Thoracic aorta (tissue), 2 donors: ENCODE measurements at regions not wholly inside any gene's neighbourhood (a gene's known extent, or its start where the extent isn't known, plus 50 kb on each side); places are given as distances from the start of the nearest gene placed in this dataset.

Experiments
- ATAC-seq: fragments of 150-250 bp; one replicate; pipeline ENCODE4 v1.8.0; 2017; ENCODE audit warnings: low read depth; ENCODE audit not compliant: insufficient number of reproducible peaks, low FRiP score
- DNase-seq: peaks from one replicate; pipeline ENCODE4 v3.0.0-alpha.2; 2020; ENCODE audit warnings: low spot score
- H3K27ac ChIP-seq, 2 donors: fragments of 200-600 bp; sonication (generic); 1 replicate in 1 of 2; 2 replicates in 1 of 2; pipeline ENCODE4 v1.5.1; 2016; ENCODE audit warnings: mild to moderate bottlenecking in 2 of 2, moderate library complexity in 2 of 2
- H3K27me3 ChIP-seq: fragments of 200-600 bp; sonication (generic); replicated peaks from 2 replicates; pipeline ENCODE4 v1.6.0; 2016; ENCODE audit warnings: mild to moderate bottlenecking; ENCODE audit not compliant: insufficient read depth
- H3K36me3 ChIP-seq: fragments of 200-600 bp; sonication (generic); one replicate; pipeline ENCODE4 v1.5.1; 2016
- H3K4me1 ChIP-seq, 2 donors: fragments of 200-600 bp; sonication (generic); 1 replicate in 1 of 2; 2 replicates in 1 of 2; pipeline versions ENCODE4 v1.5.1 to v1.6.0; 2016; ENCODE audit warnings: low read depth in 2 of 2, mild to moderate bottlenecking in 1 of 2; ENCODE audit not compliant: control insufficient read depth in 1 of 2
- H3K4me3 ChIP-seq: fragments of 200-600 bp; sonication (generic); 2 replicates; pipeline ENCODE4 v1.5.1; 2016; ENCODE audit warnings: mild to moderate bottlenecking
- H3K9me3 ChIP-seq: fragments of 200-600 bp; sonication (generic); 2 replicates; pipeline ENCODE4 v1.5.1; 2016
- TF ChIP-seq, protein P1 (sequence below): fragments of 200-600 bp; sonication (generic); IDR thresholded peaks from one replicate; pipeline ENCODE4 v1.5.1; 2019; ENCODE audit warnings: antibody characterized with exemption

- H3K9me3 ChIP-seq: no peaks in the 10 kb centered on the region
- no peak overlapping the region for H3K27ac ChIP-seq
- H3K27me3 ChIP-seq: no peaks in the 10 kb centered on the region
- ATAC-seq (no peak), DNase-seq (no peak)
- H3K4me1 ChIP-seq: no peaks in the 10 kb centered on the region
- TF ChIP-seq, protein P1, sequence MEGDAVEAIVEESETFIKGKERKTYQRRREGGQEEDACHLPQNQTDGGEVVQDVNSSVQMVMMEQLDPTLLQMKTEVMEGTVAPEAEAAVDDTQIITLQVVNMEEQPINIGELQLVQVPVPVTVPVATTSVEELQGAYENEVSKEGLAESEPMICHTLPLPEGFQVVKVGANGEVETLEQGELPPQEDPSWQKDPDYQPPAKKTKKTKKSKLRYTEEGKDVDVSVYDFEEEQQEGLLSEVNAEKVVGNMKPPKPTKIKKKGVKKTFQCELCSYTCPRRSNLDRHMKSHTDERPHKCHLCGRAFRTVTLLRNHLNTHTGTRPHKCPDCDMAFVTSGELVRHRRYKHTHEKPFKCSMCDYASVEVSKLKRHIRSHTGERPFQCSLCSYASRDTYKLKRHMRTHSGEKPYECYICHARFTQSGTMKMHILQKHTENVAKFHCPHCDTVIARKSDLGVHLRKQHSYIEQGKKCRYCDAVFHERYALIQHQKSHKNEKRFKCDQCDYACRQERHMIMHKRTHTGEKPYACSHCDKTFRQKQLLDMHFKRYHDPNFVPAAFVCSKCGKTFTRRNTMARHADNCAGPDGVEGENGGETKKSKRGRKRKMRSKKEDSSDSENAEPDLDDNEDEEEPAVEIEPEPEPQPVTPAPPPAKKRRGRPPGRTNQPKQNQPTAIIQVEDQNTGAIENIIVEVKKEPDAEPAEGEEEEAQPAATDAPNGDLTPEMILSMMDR: no peak
- H3K4me3 ChIP-seq: no peak overlapping the region
- no peaks in the 10 kb centered on the region for H3K36me3 ChIP-seq
These were observed 462.2 kb upstream of the MDFIC2 start for GRCh38 chr3:70774641-70775040.

DNA sequence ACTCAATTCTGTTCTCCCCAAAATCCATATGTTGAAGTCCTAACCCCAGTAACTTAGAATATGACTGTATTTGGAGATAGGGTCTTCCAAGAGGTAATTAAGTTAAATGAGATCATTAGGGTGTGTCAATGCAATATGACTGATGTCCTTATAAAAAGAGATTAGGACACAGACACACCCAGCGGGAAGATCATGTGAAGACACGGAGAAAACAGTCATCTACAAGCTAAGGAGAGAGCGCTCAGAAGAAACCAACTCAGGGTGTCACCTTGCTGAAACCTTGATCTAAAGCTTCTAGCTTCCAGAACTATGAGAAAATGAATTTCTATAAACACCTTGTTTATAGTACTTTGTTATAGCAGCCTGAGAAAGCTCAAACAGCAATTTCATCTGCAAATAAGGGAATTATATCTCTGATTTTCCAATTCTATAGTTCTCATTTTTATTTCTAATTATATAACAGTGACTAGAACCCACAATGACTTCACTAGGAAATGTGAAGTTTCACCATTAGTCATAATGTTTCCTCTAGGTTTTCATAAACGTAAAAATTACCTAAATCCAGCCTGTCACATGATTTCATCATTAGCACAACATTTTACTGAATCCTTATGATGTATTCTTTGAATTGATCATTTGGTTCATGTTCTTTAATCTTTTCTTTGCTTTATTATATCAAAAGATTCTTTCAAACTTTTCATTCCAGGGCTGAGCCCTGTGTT is 459.1 kb upstream of the MDFIC2 start:
- ATAC-seq (no peak), DNase-seq (no peak)
- Histone ChIP-seq H3K4me1 (no peaks in the 10 kb centered on the region), H3K9me3 (no peaks in the 10 kb centered on the region), H3K27me3 (no peaks in the 10 kb centered on the region), H3K36me3 (no peaks in the 10 kb centered on the region), H3K4me3 (no peak overlapping the region), H3K27ac (no peak overlapping the region)
- TF ChIP-seq, protein P1: no peak

GRCh38 chr3:70770650-70771049 is 458.2 kb upstream of the MDFIC2 start:
- H3K27ac ChIP-seq: no peak overlapping the region
- H3K36me3 ChIP-seq: no peaks in the 10 kb centered on the region
- no peaks in the 10 kb centered on the region for H3K27me3 ChIP-seq
- no peaks in the 10 kb centered on the region for H3K9me3 ChIP-seq
- no peaks in the 10 kb centered on the region for H3K4me1 ChIP-seq
- DNase-seq (no peak), ATAC-seq (no peak)
- H3K4me3 ChIP-seq: no peak overlapping the region
- TF ChIP-seq, protein P1: no peak

GRCh38 chr3:70766301-70766700 is 453.9 kb upstream of the MDFIC2 start:
- Histone ChIP-seq H3K4me1 (no peaks in the 10 kb centered on the region), H3K4me3 (no peak overlapping the region), H3K27me3 (no peaks in the 10 kb centered on the region), H3K9me3 (no peaks in the 10 kb centered on the region), H3K27ac (no peak overlapping the region), H3K36me3 (no peaks in the 10 kb centered on the region)
- TF ChIP-seq, protein P1: no peak
- ATAC-seq (no peak), DNase-seq (no peak)

DNA sequence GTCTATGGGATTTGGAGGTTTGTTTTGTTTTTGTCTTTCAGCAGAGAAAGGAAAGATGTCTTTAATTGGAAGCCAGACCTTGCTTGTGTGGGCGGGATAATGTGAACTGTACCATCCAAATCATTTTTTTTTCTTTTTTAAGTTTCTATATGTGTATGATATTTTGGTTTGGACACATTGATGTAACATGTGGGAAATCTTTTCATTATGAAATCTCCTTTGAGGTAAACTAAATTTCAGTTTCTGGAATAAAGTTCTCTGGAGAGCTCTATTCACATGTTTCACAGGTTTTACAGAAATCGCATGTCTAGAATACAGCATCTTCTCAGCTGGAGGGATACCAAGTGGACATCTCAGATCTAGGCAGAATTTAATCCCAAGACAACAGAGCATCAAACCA is 451.5 kb upstream of the MDFIC2 start:
- TF ChIP-seq, protein P1: no peak

More for the DNA sequence above, 451.5 kb upstream of the MDFIC2 start:
- no peaks in the 10 kb centered on the region for H3K27me3 ChIP-seq
- H3K9me3 ChIP-seq: no peaks in the 10 kb centered on the region
- no peak for DNase-seq
- no peaks in the 10 kb centered on the region for H3K36me3 ChIP-seq
- no peaks in the 10 kb centered on the region for H3K4me1 ChIP-seq
- no peak overlapping the region for H3K27ac ChIP-seq
- H3K4me3 ChIP-seq: no peak overlapping the region
- ATAC-seq: no peak
